SU-DHL-6 (cell line): ENCODE measurements at regions not wholly inside any gene's neighbourhood (a gene's known extent, or its start where the extent isn't known, plus 50 kb on each side); places are given as distances from the start of the nearest gene placed in this dataset.

Source experiments
- H2AFZ ChIP-seq: fragments of 200-600 bp; sonication (generic); 2 replicates; pipeline ENCODE4 v1.6.1; 2014; ENCODE audit warnings: low read depth, mild to moderate bottlenecking, moderate library complexity, mixed read lengths, antibody characterized with exemption, low read length; ENCODE audit not compliant: severe bottlenecking
- H3F3A ChIP-seq: fragments of 200-600 bp; shearing (Covaris generic); 2 replicates; pipeline ENCODE4 v1.6.0; 2016; ENCODE audit warnings: antibody characterized with exemption, mild to moderate bottlenecking; ENCODE audit not compliant: insufficient read depth
- H3K27ac ChIP-seq: fragments of 200-600 bp; sonication (generic); 2 replicates; pipeline ENCODE4 v1.5.1; 2016; ENCODE audit warnings: low read depth, mild to moderate bottlenecking, low read length, moderate library complexity, mixed read lengths
- H3K27me3 ChIP-seq: fragments of 200-600 bp; sonication (generic), shearing (Covaris generic); 2 replicates; pipeline ENCODE4 v1.6.0; 2014; ENCODE audit warnings: mild to moderate bottlenecking, low read length
- H3K36me3 ChIP-seq: fragments of 200-600 bp; sonication (generic); 2 replicates; pipeline ENCODE4 v1.6.1; 2014; ENCODE audit warnings: mild to moderate bottlenecking, low read length, mixed read lengths
- H3K4me2 ChIP-seq: fragments of 300-600, 200-600 bp; shearing (Covaris generic), sonication (generic); 2 replicates; pipeline ENCODE4 v1.6.0; 2014; ENCODE audit warnings: low read length, low read depth, mild to moderate bottlenecking; ENCODE audit not compliant: poor library complexity, severe bottlenecking
- H3K4me3 ChIP-seq: fragments of 200-600 bp; sonication (generic); 2 replicates; pipeline ENCODE4 v1.5.1; 2014; ENCODE audit warnings: antibody characterized with exemption, low read length, mild to moderate bottlenecking, mixed read lengths; ENCODE audit not compliant: insufficient read depth, poor library complexity, severe bottlenecking
- H3K79me2 ChIP-seq: fragments of 200-600 bp; sonication (generic); 2 replicates; pipeline ENCODE4 v1.6.1; 2014; ENCODE audit warnings: mild to moderate bottlenecking, low read length, moderate library complexity; ENCODE audit not compliant: insufficient read depth
- H3K9ac ChIP-seq: fragments of 200-600 bp; sonication (generic); 2 replicates; pipeline ENCODE4 v1.7.0; 2014; ENCODE audit warnings: mild to moderate bottlenecking, low read length
- H3K9me2 ChIP-seq: fragments of 200-600 bp; sonication (generic); replicated peaks from 2 replicates; pipeline ENCODE4 v1.6.1; 2014; ENCODE audit warnings: low read length; ENCODE audit not compliant: insufficient read depth
- H3K9me3 ChIP-seq: fragments of 200-600 bp; sonication (generic); 2 replicates; pipeline ENCODE4 v1.6.1; 2014; ENCODE audit warnings: low read length, mixed read lengths; ENCODE audit not compliant: insufficient read depth
- H4K20me1 ChIP-seq: fragments of 200-600 bp; sonication (generic); 2 replicates; pipeline ENCODE4 v1.6.1; 2014; ENCODE audit warnings: low read depth, mild to moderate bottlenecking, antibody characterized with exemption, low read length, moderate library complexity, mixed read lengths
- CTCF ChIP-seq: fragments of 200-600 bp; sonication (generic); IDR thresholded peaks from one replicate; pipeline ENCODE4 v1.5.1; 2017; ENCODE audit warnings: antibody characterized with exemption, mild to moderate bottlenecking, low read length, moderate library complexity; ENCODE audit not compliant: insufficient read depth, poor library complexity, severe bottlenecking
- EZH2phosphoT487 ChIP-seq: fragments of 200-600 bp; sonication (generic), shearing (Covaris generic); conservative IDR thresholded peaks from 2 replicates; pipeline ENCODE4 v1.6.1; 2018; ENCODE audit warnings: mild to moderate bottlenecking, antibody characterized with exemption, low read length, moderate library complexity, mixed read lengths

GRCh38 chr11:112786886-112787530, 174.2 kb upstream of the NCAM1 start:
- H3F3A ChIP-seq: no peaks in the 10 kb centered on the region
- TF ChIP-seq EZH2phosphoT487 (no peak), CTCF (no peak)
- H3K9ac ChIP-seq: no peak overlapping the region
- no peak overlapping the region for H3K4me3 ChIP-seq
- H3K4me2 ChIP-seq: no peak overlapping the region
- no peaks in the 10 kb centered on the region for H3K9me2 ChIP-seq
- H3K27ac ChIP-seq: no peak overlapping the region
- H3K79me2 ChIP-seq: no peaks in the 10 kb centered on the region
- H3K36me3 ChIP-seq: no peaks in the 10 kb centered on the region
- H3K9me3 ChIP-seq: no peaks in the 10 kb centered on the region
- no peak overlapping the region for H2AFZ ChIP-seq
- no peaks in the 10 kb centered on the region for H4K20me1 ChIP-seq
- no peaks in the 10 kb centered on the region for H3K27me3 ChIP-seq

- no peaks in the 10 kb centered on the region for H3F3A ChIP-seq
- H3K36me3 ChIP-seq: no peaks in the 10 kb centered on the region
- H3K27me3 ChIP-seq: no peaks in the 10 kb centered on the region
- H3K9me3 ChIP-seq: no peaks in the 10 kb centered on the region
- TF ChIP-seq EZH2phosphoT487 (no peak), CTCF (no peak)
- no peak overlapping the region for H3K4me2 ChIP-seq
- no peaks in the 10 kb centered on the region for H3K79me2 ChIP-seq
- H2AFZ ChIP-seq: no peak overlapping the region
- no peak overlapping the region for H3K4me3 ChIP-seq
- H3K27ac ChIP-seq: no peak overlapping the region
- H4K20me1 ChIP-seq: no peaks in the 10 kb centered on the region
- H3K9me2 ChIP-seq: no peaks in the 10 kb centered on the region
- H3K9ac ChIP-seq: no peak overlapping the region
These were observed 171.7 kb upstream of the NCAM1 start for GRCh38 chr11:112789481-112789880.

- Histone ChIP-seq H4K20me1 (no peaks in the 10 kb centered on the region), H3F3A (no peaks in the 10 kb centered on the region), H3K4me3 (no peak overlapping the region), H3K79me2 (no peaks in the 10 kb centered on the region), H3K9me3 (no peaks in the 10 kb centered on the region), H3K27me3 (no peaks in the 10 kb centered on the region), H3K4me2 (no peak overlapping the region), H3K9ac (no peak overlapping the region), H3K27ac (no peak overlapping the region), H3K9me2 (no peaks in the 10 kb centered on the region), H2AFZ (no peak overlapping the region), H3K36me3 (no peaks in the 10 kb centered on the region)
- TF ChIP-seq EZH2phosphoT487 (no peak), CTCF (no peak)
These were observed 170.9 kb upstream of the NCAM1 start for GRCh38 chr11:112790286-112790685.
